Thyroid gland (tissue), 4 donors: ENCODE measurements at regions not wholly inside any gene's neighbourhood (a gene's known extent, or its start where the extent isn't known, plus 50 kb on each side); places are given as distances from the start of the nearest gene placed in this dataset.

Experiments
- CTCF ChIP-seq, 6 experiments: fragments of 200-600 bp in 3 of 6; fragments of 450-650 bp in 3 of 6; sonication (generic) in 3 of 6; IDR thresholded peaks; one replicate each; pipeline ENCODE4 v1.5.1; 2016 to 2019; ENCODE audit warnings: antibody characterized with exemption in 6 of 6, mild to moderate bottlenecking in 2 of 6, inconsistent platforms in 1 of 6, moderate library complexity in 1 of 6
- POLR2A ChIP-seq, 2 donors: fragments of 450-650 bp; IDR thresholded peaks; one replicate each; pipeline ENCODE4 v1.6.1; 2017; ENCODE audit warnings: antibody characterized with exemption in 2 of 2, mild to moderate bottlenecking in 2 of 2, moderate library complexity in 1 of 2

- no peak for TF ChIP-seq CTCF (IDR thresholded peaks at IDR 0.05)
- TF ChIP-seq POLR2A (IDR thresholded peaks at IDR 0.05): no peak
Observed at GRCh38 chr4:171169396-171169795, 643.8 kb upstream of the GALNTL6 start.
